ENCODE measurements at regions not wholly inside any gene's neighbourhood (a gene's known extent, or its start where the extent isn't known, plus 50 kb on each side); places are given as distances from the start of the nearest gene placed in this dataset.

DNA sequence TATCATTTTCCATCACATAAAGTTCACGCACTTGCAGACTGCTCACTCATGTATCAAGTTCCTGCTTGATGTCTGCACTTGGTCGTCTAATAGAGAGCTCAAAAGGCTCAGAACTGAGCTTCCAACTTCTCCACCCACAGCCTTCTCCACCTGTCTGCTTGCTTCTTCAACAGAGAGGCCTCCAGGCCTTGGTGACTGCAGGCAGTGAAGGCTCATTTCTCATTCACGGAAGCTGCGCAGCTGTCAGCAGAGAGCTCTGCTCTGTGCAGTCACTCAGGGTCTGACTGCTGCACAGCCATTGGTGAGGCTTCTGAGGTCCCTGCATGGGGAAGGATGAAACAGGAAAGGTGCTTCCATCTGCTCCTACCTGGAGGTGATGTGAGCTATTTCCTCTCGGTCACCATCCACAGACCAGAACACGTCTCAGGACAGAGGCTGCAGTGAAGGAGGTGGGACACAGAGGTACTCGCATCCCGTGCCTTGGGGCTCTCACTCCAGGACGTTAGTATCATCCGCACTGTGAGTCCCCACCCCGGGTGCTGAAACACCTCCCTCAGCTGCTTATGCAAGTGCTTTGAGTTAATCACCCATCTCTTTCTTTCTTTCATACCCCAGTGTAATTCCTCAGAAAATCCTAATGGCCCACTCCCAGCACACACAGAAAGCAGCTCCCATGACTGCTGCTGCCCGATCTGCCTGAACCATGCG lies 126.2 kb downstream of the TMEM18 start:
- no peak for DNase-seq (ENCODE audit: low read depth)

DNA sequence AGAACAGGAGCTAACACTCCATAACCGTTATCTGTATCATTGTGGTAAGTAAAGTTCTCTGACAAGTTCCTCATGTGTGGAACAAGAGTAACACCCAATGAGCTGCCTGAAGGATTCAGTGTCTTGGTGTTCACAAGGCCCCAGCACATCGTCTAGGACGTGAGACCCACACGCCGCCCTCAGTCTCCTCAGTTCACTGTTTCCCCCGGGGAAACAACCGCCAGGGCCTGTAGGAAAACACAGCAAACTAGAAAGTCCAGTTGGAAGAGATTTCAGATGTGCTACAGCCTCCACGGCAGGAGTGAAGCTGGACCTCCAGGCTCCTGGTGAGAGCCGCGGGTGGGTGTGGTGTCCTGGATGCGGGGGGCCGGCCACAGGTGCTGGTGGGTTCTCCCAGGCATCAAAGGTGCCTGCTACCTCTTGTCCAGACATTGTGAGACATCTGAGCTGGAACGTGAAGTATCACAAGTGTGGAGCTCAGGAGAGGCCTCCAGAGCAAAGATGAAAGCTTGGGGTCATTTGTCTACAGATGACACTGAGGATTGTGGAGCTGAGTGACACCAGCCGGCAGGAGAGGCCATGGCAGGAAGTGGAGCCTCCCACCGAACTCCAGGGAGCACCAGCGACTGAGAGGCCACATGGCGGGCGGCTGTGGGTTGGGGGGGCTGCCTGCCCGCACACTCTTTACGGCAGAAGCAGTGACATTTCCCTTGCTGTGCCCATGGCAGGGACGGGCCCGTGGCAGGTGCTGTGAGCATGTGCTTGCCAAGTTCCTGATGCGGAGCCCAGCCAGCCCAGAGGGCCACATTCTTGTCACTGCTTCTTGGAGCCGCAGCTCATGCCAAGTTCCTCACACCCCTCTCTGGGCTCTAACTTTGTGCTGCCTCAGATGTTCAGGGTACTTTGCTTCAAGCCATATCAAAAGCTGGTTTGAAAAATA lies 131.2 kb downstream of the TMEM18 start:
- DNase-seq (ENCODE audit: low read depth): no peak

DNA sequence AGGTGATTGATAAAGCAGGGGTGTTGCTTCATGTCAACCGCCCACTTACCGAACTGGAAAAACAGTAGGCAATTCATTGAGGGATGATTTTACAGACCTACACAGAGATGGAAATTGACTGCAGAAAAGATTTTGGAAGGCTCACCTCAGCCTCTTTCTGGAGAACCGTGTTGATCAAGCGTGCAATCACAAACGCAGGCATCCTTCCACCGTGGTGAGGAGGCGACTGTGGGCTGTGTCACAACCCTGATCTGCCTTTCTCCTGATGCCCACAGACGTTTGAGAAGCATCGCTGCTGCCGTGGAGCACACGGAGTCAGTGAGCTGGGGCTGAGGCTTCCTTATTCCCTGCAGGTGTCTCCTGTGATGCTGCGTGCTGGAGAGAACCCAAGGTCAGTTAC lies 132.0 kb downstream of the TMEM18 start:
- DNase-seq (ENCODE audit: low read depth): no peak

DNA sequence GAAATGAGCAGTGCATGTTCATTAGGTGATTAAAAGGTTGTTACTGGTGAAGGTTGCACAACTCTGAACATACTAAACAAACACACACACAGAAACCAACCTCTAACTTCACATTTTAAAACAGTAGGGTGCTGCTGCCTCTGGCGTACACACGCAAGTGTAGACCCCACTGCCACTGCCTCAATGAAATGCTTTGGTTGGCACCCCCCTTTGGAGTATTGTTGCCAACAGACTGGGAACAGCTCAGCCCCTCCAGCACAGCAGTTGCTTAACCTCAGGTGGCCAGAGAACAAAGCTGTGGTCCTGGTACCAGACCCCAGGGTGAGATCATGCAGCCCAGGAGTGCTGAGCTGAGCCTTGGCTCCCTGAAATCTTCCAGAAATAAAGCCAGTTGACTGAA lies 138.6 kb downstream of the TMEM18 start:
- no peak for DNase-seq (ENCODE audit: low read depth)

DNA sequence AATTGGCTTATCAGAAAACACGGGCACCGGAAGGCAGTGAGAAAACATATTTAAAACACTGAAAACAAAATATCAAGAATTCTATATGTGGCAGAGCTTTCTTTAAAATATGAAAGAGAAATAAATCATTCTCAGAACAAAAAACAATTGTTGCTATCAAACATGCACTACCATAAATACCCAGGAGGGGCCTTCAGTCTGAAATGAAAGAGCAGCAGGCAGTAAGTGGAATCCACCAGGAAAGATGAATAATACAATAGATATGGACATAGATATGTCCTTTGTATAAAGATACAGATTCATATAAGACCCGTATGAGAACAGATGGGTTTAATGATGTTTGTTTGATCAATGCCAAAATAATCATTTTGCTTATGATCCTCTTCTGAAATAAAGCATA lies 142.0 kb downstream of the TMEM18 start:
- DNase-seq (ENCODE audit: low read depth): no peak

DNA sequence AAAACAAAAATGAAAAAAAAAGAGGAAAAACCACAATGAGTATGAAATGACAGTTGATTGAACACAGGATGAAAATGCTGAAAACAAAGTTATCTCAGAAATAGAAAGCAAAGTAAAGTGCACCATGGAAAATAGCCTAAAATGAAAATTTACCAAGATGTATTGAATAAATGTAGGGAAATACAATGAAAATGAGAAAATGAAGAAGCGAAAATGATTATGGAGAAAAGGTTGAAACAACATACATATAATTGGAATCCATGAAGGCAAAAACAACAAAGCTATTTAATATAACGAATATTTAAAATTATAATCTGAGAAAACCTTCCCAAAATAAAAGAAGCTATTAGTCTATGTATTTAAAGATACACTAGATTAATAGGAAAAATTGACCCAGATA lies 147.4 kb downstream of the TMEM18 start:
- DNase-seq (ENCODE audit: low read depth): no peak

DNA sequence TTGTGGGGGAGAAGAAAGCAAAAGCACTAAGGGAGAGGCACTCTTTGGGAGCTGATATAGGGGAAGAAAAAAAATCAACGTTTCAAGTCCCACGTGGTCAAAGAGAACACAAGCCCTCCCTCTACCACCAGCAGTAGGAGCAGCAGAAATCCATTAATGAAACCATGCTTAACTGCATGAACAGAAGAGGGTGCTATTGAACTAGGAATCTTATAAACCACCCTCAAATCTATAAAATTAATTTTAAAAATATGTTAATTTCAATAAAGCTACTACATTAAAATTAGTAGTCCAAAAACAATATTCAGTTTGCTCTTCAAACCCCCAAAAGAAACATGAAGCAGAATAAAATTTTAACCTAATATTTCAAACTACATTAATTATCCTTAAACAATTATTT lies 147.8 kb downstream of the TMEM18 start:
- no peak for DNase-seq (ENCODE audit: low read depth)

DNA sequence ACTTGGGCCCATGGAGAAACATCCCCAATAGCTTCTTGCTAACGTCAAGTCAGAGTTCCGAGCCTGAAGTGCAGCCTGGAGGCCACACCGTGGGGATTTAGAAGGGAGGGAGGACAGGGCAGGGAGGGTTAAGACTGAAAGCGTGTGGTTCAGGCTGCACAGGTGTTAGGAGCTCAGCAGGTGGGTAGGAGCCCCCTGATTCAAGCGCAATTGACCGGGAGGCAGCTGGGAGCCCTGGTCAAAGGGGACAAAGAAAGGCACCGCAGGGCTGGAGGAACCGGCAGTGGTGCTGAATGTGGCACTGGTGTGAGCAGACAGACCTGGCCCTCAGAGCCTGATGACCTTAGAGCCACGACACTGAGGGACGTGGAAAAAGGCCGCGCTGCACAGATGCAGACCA lies 149.6 kb downstream of the TMEM18 start:
- DNase-seq (ENCODE audit: low read depth): no peak

DNA sequence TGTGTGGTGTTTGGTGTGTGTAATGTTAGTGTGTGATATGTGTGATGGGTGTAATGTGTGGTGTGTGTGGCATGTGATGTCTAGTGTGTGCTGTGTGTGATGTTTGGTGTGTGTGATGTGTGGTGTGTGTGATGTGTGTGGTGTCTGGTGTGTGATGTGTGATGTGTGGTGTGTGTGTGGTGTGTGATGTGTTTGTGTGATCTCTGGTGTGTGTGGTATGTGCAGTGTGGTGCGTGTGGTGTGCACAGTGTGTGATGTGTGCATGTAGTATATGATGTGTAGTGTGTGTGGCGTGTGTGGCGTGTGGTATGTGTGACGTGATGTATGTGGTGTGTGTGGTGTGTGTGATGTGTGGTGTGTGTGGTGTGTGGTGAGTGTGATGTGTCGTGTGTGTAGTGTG lies 150.3 kb downstream of the TMEM18 start:
- DNase-seq (ENCODE audit: low read depth): no peak

DNA sequence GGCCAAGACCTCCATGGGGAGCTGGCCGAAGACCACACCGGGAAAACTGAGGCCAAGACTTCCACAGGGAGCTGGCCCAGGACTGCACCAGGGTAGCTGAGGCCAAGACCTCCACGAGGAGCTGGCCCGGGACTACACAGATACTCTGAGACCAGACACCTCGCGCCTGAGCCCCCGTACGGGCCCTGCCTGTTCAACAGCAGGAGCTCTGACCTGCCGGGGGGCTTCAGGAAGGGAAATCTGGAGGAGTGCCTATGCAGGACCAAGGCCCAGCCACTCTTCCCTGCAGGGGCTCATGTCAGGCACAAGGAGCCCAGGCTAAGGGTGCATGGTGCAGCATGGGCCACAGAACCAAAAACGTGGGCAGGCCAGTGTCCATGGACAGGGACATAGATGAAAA lies 151.6 kb downstream of the TMEM18 start:
- no peak for DNase-seq (ENCODE audit: low read depth)

DNA sequence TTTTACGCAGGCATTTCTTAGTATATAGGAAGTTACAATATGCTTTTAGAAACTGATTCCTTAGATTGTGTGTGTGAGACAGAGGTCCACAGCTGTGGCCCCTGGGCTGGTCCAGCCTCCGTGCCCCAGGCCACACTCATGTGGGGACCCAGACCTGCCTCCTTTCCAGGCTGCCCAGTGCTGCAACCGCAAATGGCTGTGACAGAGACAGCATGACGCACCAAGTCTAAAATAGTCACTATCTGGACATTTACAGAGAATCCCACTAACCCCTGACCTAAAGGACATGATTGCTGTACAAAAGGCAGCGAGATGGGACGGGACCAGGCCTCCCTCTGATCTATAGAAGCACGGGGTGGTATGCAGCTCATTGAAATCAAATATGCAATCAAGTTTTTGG lies 152.2 kb downstream of the TMEM18 start:
- DNase-seq (ENCODE audit: low read depth): no peak

DNA sequence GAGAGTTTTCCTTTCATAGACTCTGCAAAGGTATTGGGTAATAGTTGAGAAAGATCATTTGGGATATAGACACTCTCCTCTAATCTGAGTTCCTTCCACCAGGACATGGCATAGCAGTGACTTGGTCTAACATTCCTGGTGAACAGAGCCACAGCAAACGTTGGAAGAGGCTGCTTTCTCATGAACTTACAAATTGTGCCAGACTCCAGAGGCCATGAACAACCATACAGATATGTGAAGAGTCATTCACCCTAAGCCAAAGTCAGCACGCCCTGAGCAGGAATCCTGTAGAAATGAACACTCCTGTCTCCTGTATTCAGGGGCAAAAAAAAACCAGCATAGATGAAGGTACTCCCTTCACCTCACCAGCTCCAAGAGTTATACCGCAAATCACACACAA lies 152.8 kb downstream of the TMEM18 start:
- DNase-seq (ENCODE audit: low read depth): no peak

DNA sequence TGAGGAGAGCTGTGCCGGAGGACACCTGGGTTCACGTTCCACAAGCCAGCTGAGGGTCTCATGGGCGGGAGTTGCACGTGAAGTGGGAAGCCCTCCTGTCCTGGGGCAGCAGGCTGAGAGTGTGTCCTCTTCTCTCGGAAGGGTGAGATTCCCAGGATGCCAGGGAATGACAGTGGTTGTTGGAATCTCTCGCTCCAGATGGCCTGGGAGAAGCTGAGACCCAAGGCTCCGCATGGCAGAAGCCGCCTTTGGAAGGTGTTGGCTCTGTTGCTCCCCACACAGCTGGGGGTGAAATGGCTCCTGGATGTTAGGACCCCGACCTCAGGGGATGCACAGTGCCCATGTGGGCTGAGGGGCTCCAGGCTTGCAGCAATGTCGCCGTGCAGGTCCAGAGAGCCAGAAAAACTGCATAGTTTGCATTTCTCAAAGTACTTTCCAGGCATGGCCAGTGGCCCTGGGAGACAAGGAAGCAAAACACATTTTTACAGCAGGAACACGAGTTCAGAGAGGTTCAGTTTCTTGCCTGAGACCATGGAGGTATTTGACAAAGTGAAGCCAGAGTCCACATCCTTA lies 153.4 kb downstream of the TMEM18 start:
- DNase-seq (ENCODE audit: low read depth): no peak

DNA sequence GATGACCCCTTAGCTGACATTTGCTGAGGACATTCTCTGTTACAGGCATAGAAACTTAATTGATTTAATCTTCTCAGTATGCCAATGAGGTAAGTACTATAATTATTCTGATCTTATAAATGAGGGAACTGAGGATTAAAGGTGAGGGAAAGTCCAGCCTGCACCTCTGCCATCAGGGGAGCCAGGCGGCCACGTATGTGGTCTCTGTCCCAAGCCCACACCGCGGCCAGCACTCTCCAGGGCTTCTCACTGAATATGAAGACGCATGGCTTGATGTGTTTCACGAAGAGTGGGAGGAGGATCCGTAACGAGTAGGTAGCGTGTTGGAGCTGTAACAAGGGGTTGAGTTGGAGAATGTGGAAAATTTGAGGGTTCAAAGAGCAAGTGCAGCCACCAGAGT lies 154.4 kb downstream of the TMEM18 start:
- DNase-seq (ENCODE audit: low read depth): no peak

DNA sequence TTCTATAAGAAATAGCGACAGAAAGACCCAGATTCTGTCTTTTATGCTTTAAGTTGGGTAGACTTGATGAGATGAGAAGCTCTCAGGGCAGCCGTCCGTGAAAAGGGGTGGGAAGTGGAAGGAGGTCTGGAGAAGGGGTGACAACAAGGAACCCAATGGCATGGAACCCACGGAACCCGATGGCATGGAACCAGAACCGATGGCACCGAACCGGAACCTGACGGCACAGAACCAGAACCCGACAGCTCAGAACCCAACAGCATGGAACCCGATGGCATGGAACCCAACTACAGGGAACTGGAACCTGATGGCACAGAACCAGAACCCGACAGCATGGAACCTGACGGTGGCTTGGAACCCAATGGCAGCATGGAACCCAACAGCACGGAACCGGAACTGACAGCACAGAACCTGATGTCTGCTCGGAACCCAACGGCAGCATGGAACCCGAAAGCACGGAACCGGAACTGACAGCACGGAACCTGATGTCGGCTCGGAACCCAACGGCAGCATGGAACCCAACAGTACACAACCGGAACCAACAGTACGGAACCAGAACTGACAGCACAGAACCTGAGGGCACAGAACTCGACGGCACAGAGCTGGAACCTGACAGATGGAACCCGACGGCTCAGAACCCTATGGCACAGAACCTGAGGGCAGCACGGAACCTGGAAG lies 155.2 kb downstream of the TMEM18 start:
- no peak for DNase-seq (ENCODE audit: low read depth)

DNA sequence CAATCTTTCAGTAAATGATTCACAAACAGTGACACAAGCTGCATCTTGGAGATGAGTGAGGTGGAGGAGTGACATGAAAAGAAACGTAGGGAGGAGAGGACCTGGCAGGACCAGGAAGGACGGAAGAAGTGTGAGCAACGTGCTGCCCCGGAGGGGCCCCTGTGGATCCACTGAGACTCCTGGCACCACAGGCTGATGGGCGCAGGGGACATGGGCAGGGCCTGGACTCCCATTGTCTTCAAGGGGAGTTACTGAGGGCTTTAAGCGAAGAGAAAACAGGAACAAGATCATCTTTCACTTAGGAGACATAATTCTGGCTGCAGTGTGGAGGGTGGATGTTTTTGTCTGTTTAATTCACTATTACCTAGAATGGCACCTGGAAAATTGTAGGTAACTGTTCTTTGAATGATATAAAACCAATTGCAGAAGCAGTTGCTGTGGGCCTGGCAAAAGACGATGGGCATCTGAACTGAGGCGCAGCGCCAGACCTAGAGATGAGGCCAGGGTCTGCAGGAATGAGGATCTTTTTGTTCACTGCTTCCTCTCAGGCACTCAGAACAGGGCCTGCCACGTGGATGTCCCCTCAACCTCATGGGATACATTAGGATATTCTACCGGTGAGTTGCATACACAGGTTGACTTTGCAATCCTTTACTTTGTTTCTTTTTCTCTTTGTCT lies 156.4 kb downstream of the TMEM18 start:
- DNase-seq (ENCODE audit: low read depth): no peak

DNA sequence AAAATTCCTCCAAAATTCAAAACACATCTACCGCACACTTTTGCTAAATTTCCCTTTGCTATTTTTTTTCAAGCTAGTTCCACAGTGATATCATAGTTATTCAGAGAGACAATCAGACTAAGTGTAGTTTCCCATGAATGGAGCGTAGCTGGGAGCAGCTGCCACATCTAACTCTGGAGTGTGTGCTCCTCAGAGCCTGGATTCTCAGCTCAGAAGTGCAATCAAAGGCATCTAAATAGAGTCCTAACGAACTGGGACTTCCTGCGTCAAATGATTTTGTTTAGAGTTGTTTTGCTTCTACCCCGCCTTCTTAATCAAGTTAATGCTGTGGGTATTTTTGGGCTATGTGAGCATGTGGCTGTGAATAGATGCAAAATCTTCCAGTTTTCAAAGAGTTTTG lies 160.3 kb downstream of the TMEM18 start:
- DNase-seq (ENCODE audit: low read depth): no peak

DNA sequence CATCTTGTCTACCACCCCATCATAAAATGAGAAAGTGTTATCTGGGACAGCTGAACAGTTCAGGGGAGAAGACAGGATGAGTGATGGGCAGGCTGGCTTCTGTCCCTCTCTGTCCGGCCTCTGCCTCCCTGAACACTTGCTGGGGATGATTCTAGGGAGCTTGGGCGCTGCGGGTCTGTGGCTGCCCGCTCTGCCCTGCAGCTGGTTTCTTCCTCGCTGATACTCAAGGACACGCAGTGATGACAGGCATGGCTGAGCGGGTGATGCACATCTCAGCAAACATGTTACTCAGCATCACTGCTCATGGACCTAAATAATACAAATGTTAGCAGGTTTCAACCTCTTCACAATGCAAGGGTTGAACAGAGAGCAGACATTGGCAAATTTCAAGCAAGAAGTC lies 161.1 kb downstream of the TMEM18 start:
- DNase-seq (ENCODE audit: low read depth): no peak

DNA sequence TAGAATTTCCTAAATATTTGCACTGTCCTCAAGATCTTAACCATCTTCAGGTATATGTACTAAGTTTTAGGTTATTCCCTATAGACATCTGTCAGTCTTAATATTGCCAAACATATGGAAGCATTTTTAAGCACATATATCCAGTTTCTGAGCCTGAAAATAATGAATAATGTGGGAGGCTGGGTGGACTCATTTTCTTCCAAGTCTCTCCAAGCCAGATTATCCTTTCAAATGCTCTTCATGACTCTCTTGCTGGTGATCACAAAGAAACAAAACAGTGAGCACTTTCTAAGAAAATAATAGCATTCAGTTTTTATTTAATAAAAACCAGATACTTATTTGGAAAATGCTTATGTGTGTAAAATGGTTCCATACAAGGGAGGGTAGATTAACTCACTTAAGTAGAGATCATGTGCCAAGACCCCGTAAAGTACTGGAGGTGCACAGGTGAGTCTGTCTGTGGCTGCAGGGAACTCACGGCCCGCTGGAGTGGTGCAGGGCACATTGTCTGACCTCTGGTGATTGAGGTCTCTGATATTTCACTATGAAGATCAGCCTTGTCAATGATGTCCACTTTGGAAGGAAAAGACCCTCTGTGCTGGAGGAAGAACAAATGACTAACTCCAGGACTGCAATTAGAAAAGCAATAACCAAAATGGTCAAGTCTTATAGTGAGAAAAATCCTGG lies 161.6 kb downstream of the TMEM18 start:
- no peak for DNase-seq (ENCODE audit: low read depth)

DNA sequence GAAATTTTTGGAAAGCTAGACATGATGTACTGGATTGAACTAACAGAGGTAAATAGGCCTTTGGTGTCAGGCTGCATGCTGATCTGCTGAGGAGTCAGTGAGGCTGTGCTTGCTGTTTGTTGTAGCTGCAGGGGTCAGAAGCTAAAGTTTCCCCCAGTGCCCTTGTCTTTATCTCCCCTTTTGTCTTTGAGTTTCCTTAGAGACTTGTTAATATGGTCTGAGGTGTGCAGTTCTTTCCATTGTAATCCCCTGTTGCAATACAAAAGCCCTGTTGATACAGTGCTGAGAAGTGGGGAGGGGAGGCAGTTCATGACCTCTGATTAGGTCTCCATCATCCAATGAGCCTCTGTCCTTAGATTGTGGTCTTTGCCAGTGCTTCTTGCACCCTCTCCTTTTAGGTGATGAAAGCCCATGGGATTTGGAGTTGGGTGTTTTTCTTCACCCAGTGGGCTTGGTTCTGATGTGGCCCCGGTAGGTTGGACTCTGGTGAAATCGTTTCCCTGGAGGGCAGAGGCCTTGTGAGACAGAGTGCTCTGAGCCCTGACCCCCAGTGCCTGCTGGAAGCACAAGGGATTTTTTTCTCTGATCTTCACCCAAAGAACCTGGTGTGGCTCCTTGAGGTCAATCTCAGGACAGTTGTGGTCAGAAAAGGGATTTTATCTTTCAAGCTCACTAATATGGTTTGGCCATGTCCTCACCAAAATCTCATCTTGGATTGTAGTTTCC lies 163.1 kb downstream of the TMEM18 start:
- DNase-seq (ENCODE audit: low read depth): no peak

DNA sequence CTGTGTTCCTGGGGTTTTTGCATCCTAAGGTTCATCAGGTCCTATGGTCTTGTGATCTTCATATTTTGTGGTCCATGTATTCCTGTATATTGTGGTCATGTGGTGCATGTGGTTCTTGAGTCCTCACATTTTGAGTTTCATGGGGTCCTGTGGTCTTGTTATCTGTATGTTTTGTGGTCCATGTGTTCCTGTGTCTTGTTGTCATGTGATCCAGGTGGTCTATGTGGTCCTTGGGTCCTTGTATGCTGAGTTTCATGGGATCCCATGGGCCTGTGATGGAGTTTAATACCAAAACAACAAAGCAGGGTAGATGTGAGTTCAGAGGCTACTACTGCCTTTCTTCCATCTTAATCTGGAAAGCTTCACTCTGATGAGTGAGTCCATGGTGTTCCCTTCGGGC lies 166.4 kb downstream of the TMEM18 start:
- no peak for DNase-seq (ENCODE audit: low read depth)
